BLaER1 (cell line): ENCODE measurements at regions not wholly inside any gene's neighbourhood (a gene's known extent, or its start where the extent isn't known, plus 50 kb on each side); places are given as distances from the start of the nearest gene placed in this dataset.

Experiments used
- H3K27ac ChIP-seq: shearing (Covaris generic); formaldehyde crosslinking; 2 replicates; pipeline ENCODE4 v1.8.1; 2022
- H3K27me3 ChIP-seq: shearing (Covaris generic); formaldehyde crosslinking; 2 replicates; pipeline ENCODE4 v1.8.1; 2022
- H3K36me3 ChIP-seq: shearing (Covaris generic); formaldehyde crosslinking; 2 replicates; pipeline ENCODE4 v1.8.1; 2022
- H3K4me1 ChIP-seq: shearing (Covaris generic); formaldehyde crosslinking; 2 replicates; pipeline ENCODE4 v1.8.1; 2022
- H3K4me2 ChIP-seq: shearing (Covaris generic); formaldehyde crosslinking; 2 replicates; pipeline ENCODE4 v1.8.1; 2022
- H3K4me3 ChIP-seq: shearing (Covaris generic); formaldehyde crosslinking; 2 replicates; pipeline ENCODE4 v1.8.1; 2022
- H3K9ac ChIP-seq: shearing (Covaris generic); formaldehyde crosslinking; 2 replicates; pipeline ENCODE4 v1.8.1; 2022
- H3K9me3 ChIP-seq: shearing (Covaris generic); formaldehyde crosslinking; 2 replicates; pipeline ENCODE4 v1.8.1; 2022
- H4K20me1 ChIP-seq: shearing (Covaris generic); formaldehyde crosslinking; 2 replicates; pipeline ENCODE4 v1.8.1; 2022
- Cebpa-rat ChIP-seq: shearing (Covaris generic); IDR thresholded peaks from 2 replicates; pipeline ENCODE4 v1.8.1; 2022

DNA sequence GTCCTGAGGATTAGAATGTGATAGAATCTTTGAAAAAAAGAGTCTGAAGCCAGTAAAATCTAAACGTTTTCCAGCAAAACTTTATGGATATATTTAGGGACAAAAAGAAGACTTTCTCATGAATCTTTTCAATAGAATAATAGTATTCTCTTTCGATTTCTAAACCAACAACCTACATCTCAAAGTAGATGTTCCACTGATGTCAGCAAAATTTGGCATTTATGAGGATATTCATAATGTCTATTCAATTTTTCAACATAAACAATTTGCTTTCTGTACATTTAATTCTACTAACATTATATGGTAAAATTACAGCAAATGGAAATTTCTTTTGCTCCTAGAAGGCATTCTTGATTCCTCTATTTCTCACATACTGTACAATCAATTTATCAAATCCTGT lies 886.5 kb downstream of the CENPC start:
- H3K27me3 ChIP-seq, result no peaks in the 10 kb centered on the region
- no peak overlapping the region for H3K4me3 ChIP-seq
- H3K36me3 ChIP-seq, result no peaks in the 10 kb centered on the region
- no peak overlapping the region for H3K27ac ChIP-seq
- H4K20me1 ChIP-seq, result no peaks in the 10 kb centered on the region
- H3K9me3 ChIP-seq, result no peaks in the 10 kb centered on the region
- no peaks in the 10 kb centered on the region for H3K4me1 ChIP-seq
- H3K4me2 ChIP-seq, result no peak overlapping the region
- TF ChIP-seq Cebpa-rat, result no peak
- H3K9ac ChIP-seq, result no peak overlapping the region

DNA sequence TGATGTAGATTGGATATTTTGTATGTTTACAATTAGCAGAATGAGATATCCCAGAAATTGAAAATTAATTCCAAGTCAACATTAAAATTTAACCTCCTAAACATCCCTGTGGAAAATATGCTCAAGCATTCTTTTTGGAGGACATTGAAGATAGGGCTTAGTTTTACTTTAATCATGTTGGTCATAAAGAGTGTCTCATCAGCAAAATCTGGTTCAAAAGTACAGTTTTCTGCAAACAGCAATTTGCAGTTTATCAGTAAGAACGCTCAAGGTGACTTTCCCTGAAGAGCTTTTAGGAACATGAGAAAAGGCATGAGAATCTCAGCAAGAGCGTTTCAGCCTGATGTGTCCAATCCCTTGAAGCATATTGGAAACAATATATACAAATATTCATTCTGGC lies 889.8 kb downstream of the CENPC start:
- no peaks in the 10 kb centered on the region for H3K27me3 ChIP-seq

DNA sequence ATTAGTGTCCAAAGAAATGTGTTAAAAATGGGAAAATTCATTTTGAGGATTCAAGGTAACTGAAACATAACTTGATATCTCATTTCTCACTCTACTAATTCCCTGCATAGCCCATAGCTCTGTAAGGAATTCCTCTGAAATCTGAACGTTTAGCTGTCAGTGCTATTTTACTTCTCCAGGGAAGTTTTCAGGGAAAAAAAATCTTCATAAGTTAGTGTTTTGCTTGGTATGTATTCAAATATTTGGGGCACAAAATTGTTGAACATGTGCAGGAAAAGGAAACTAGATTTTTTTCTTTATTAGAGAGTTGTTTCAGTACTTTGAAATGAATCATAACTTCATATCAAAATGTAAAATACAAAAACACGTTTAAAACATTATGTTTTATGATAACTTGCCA lies 891.4 kb downstream of the CENPC start:
- no peak overlapping the region for H3K4me3 ChIP-seq
- no peaks in the 10 kb centered on the region for H3K27me3 ChIP-seq
- no peaks in the 10 kb centered on the region for H3K4me1 ChIP-seq
- no peak overlapping the region for H3K27ac ChIP-seq
- no peaks in the 10 kb centered on the region for H4K20me1 ChIP-seq
- H3K9me3 ChIP-seq, result no peaks in the 10 kb centered on the region; the same call in 1 of the 2 replicates
- no peaks in the 10 kb centered on the region for H3K36me3 ChIP-seq
- TF ChIP-seq Cebpa-rat, result no peak
- no peak overlapping the region for H3K4me2 ChIP-seq
- H3K9ac ChIP-seq, result no peak overlapping the region

More for the DNA sequence above, 889.8 kb downstream of the CENPC start:
- no peaks in the 10 kb centered on the region; the same call in 1 of the 2 replicates for H3K9me3 ChIP-seq
- H3K4me3 ChIP-seq, result no peak overlapping the region
- TF ChIP-seq Cebpa-rat, result no peak
- H3K36me3 ChIP-seq, result no peaks in the 10 kb centered on the region
- no peaks in the 10 kb centered on the region for H3K4me1 ChIP-seq
- H3K9ac ChIP-seq, result no peak overlapping the region
- no peak overlapping the region for H3K27ac ChIP-seq
- H4K20me1 ChIP-seq, result no peaks in the 10 kb centered on the region
- no peak overlapping the region for H3K4me2 ChIP-seq

DNA sequence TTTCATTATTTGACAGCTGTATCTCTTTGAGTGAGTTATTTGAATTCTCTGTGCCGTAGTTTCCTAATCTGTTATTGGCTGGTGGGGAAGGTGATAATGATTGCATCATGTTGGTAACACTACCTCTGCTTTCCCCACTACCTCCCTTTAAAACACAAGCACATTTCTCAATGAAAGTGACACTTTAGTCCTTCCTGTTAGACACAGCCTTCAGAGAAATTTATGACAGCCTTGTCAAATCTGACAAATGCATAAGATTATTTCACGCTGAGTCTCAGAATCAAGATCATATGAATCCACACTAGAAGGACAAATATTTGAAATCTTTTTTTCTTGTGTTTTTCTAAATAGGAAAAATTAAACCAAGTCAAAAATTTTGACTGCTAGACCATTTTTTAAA lies 896.1 kb downstream of the CENPC start:
- Histone ChIP-seq H3K9ac (no peak overlapping the region), H4K20me1 (no peaks in the 10 kb centered on the region), H3K4me3 (no peak overlapping the region), H3K9me3 (no peaks in the 10 kb centered on the region; the same call in 1 of the 2 replicates), H3K36me3 (no peaks in the 10 kb centered on the region), H3K27me3 (no peaks in the 10 kb centered on the region), H3K27ac (no peak overlapping the region), H3K4me1 (no peaks in the 10 kb centered on the region), H3K4me2 (no peak overlapping the region)
- TF ChIP-seq Cebpa-rat, result no peak

DNA sequence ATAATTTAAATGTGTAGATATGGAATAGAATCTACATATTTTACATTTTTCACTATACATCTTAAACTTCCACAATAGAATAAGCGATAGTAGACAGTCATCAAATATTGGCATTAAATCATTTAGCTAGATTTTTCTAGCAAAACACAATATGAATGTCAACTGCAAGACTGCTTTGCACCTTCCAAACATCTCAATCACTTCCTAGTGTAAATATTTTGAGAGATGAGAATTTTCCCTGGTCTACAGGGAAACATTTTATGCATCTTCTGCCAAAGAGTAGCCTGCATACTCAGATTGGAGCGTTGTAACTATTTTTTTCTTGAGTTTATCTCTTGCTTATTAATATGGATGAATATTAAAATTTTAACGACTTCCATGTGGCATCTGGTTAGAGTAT lies 897.4 kb downstream of the CENPC start:
- no peaks in the 10 kb centered on the region for H3K4me1 ChIP-seq
- no peak overlapping the region for H3K27ac ChIP-seq
- H3K36me3 ChIP-seq, result no peaks in the 10 kb centered on the region
- H3K27me3 ChIP-seq, result no peaks in the 10 kb centered on the region
- H3K4me2 ChIP-seq, result no peak overlapping the region
- H3K4me3 ChIP-seq, result no peak overlapping the region
- H4K20me1 ChIP-seq, result no peaks in the 10 kb centered on the region
- H3K9ac ChIP-seq, result no peak overlapping the region
- TF ChIP-seq Cebpa-rat, result no peak
- no peaks in the 10 kb centered on the region; the same call in 1 of the 2 replicates for H3K9me3 ChIP-seq

DNA sequence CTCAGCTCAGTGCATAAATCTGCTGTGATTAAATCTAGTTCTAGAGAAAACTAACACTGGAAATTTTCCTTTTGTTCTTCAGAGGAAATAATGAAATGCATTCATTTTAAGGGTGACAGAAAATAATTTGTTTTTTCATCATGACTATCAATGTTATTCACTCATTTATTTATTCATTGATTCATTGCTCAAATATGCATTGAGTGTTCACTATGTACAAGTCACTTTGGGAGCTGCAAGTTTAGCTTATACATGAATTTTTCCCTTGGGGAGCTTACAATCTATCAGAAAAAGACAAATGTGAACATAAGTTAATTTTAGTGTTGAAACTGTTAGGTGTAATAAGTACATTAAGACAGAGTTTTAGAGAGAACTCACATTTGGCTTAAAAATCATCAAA lies 897.8 kb downstream of the CENPC start:
- TF ChIP-seq Cebpa-rat, result no peak
- no peak overlapping the region for H3K4me2 ChIP-seq

DNA sequence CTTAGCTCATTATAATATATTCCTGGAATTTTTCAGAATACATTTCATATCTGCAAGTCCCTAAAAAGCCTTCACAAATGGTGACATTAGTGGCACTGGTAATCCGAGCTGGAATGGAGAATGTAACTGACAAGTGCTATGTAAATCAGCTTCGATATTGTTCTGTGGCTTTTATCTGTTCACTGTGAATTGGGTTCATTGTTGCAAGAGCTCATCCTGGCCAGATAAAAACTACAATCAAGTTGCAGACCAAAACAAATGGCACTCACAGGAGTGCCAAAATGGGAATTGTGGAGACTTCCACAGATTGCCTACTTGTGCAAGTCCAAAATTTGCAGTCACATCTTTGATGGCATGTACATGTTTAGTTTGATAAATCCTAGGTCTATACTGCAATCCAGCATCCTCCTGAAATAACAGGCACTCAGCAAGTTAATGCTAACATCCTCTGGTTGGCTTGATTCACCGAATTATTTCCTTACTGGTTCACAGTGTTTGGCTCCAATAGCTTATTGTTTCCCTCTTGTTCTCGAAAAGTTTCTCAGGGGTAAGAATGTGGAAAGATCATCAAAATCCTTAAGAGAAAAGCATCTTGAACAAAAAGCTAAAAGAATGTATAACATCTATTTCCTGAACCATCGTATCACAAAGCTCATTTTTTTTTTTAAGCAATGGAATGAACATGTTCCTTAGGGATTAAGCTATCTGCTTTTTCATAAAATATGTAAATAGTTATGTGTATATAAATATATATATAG lies 904.9 kb downstream of the CENPC start:
- Histone ChIP-seq H3K9me3 (no peaks in the 10 kb centered on the region), H4K20me1 (no peaks in the 10 kb centered on the region), H3K9ac (no peak overlapping the region), H3K4me1 (no peaks in the 10 kb centered on the region), H3K27me3 (no peaks in the 10 kb centered on the region), H3K4me2 (no peak overlapping the region), H3K36me3 (no peaks in the 10 kb centered on the region), H3K27ac (no peak overlapping the region), H3K4me3 (no peak overlapping the region)
- TF ChIP-seq Cebpa-rat, result no peak

More for the DNA sequence above, 897.8 kb downstream of the CENPC start:
- no peaks in the 10 kb centered on the region for H3K27me3 ChIP-seq
- H3K4me3 ChIP-seq, result no peak overlapping the region
- no peaks in the 10 kb centered on the region; the same call in 1 of the 2 replicates for H3K9me3 ChIP-seq
- H3K4me1 ChIP-seq, result no peaks in the 10 kb centered on the region
- H4K20me1 ChIP-seq, result no peaks in the 10 kb centered on the region
- H3K9ac ChIP-seq, result no peak overlapping the region
- H3K27ac ChIP-seq, result no peak overlapping the region
- no peaks in the 10 kb centered on the region for H3K36me3 ChIP-seq

DNA sequence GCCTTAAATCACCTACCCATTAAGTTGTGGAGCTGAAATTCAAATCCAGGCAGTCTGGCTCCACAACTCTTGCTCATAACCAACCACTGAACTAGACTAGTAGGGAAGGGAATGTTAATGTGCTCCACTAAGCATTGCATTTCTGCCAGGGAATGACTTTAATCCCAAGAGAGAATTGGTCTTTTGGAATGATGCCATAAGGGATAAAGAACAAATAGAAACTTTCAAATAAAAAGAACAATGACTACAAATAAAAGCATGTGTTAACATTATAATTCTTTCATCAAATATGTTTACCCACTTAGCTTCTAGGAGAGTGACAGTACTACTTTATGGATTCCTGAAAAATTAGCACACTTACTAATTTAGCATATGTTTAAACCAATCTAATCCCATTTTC lies 905.9 kb downstream of the CENPC start:
- no peak overlapping the region for H3K9ac ChIP-seq
- H3K36me3 ChIP-seq, result no peaks in the 10 kb centered on the region
- no peak overlapping the region for H3K4me2 ChIP-seq
- no peaks in the 10 kb centered on the region for H3K9me3 ChIP-seq
- TF ChIP-seq Cebpa-rat, result no peak
- no peak overlapping the region for H3K4me3 ChIP-seq
- no peak overlapping the region for H3K27ac ChIP-seq
- no peaks in the 10 kb centered on the region for H3K4me1 ChIP-seq
- H3K27me3 ChIP-seq, result no peaks in the 10 kb centered on the region
- no peaks in the 10 kb centered on the region for H4K20me1 ChIP-seq

DNA sequence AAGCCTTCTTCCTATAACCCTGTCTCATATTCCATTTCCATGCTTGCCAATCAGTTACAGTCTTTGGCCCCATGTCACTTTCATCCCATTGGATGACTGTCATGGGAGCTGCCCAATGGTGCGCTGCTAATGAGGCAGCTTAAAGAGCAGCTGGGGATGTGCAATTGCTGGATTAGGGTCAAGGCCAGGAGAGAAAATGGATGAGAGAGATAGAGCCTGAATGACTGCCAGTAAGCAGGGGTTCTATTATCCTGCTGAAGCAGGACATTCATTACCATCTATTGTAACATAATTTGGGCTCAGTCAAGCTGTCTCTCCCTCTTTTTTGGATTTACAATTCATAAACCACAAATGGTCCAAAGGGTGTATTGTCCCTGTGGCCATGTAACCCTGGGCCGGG lies 909.0 kb downstream of the CENPC start:
- Histone ChIP-seq H3K4me2 (no peak overlapping the region), H3K27ac (no peak overlapping the region), H3K9me3 (no peaks in the 10 kb centered on the region), H3K4me3 (no peak overlapping the region), H3K27me3 (no peaks in the 10 kb centered on the region), H3K36me3 (no peaks in the 10 kb centered on the region), H4K20me1 (no peaks in the 10 kb centered on the region), H3K9ac (no peak overlapping the region), H3K4me1 (no peaks in the 10 kb centered on the region)
- no peak for TF ChIP-seq Cebpa-rat

DNA sequence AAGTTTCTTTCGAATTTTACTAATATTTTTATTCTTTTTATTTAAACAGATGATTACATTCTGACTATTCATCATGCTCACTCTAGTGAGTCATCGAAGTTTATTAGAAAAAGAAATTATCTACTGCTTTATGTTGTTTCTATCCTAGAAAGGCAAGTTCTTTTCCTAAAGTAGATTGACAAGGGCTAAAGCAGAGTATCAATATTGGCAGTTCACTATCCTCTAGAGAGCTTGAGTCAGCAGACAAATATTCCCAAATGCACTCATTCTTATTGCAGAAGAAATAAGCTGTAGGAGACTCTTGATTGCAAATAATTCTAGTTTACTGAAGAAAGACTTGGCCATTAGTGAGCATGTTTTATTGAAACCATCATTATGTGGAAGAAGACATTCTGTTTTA lies 911.8 kb downstream of the CENPC start:
- H3K9me3 ChIP-seq, result no peaks in the 10 kb centered on the region
- H3K4me2 ChIP-seq, result no peak overlapping the region
- H3K4me3 ChIP-seq, result no peak overlapping the region
- H3K27ac ChIP-seq, result no peak overlapping the region
- no peaks in the 10 kb centered on the region for H4K20me1 ChIP-seq
- no peaks in the 10 kb centered on the region for H3K36me3 ChIP-seq
- TF ChIP-seq Cebpa-rat, result no peak
- H3K9ac ChIP-seq, result no peak overlapping the region
- H3K27me3 ChIP-seq, result no peaks in the 10 kb centered on the region
- no peaks in the 10 kb centered on the region for H3K4me1 ChIP-seq

DNA sequence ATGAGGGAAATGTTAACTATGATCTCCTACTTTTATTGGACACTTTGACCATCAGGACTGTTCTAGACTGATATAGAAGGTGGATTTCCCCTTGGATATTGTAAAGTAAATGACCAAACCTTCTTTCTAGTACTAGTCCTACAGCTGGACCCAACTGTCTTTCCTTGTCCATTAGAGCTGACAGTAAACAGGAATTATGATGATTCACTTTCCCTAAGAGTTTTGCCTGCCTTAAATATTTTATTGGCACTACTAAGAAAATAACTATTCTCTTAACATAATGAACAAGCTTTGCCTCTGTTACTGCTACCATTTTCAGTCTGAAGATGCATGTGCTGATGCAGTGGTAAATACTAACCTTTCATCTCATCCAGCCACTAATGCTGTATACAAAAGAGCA lies 915.4 kb downstream of the CENPC start:
- Histone ChIP-seq H3K9ac (no peak overlapping the region), H3K27ac (no peak overlapping the region), H3K4me3 (no peak overlapping the region), H3K9me3 (no peaks in the 10 kb centered on the region), H3K4me1 (no peaks in the 10 kb centered on the region), H4K20me1 (no peaks in the 10 kb centered on the region), H3K4me2 (no peak overlapping the region), H3K27me3 (no peaks in the 10 kb centered on the region), H3K36me3 (no peaks in the 10 kb centered on the region)
- no peak for TF ChIP-seq Cebpa-rat
